GM12878 (cell line): ENCODE measurements at regions not wholly inside any gene's neighbourhood (a gene's known extent, or its start where the extent isn't known, plus 50 kb on each side); places are given as distances from the start of the nearest gene placed in this dataset.

Source experiments
- CBFB ChIP-seq: IDR thresholded peaks from 2 replicates; pipeline ENCODE4 v1.6.1; 2016; ENCODE audit warnings: antibody characterized with exemption, low read depth
- CHD4 ChIP-seq: fragments of 200-600 bp; sonication (generic); IDR thresholded peaks from 2 replicates; pipeline ENCODE4 v1.6.1; 2016; ENCODE audit warnings: mild to moderate bottlenecking
- MYC ChIP-seq: IDR thresholded peaks from 2 replicates; pipeline ENCODE4 v1.6.1; 2011; ENCODE audit warnings: mild to moderate bottlenecking, low read length, moderate library complexity, inconsistent platforms; ENCODE audit not compliant: insufficient read depth, insufficient replicate concordance, insufficient read length, severe bottlenecking
- STAT3 ChIP-seq: IDR thresholded peaks from 2 replicates; pipeline ENCODE4 v1.6.1; 2011; ENCODE audit warnings: low read depth, low read length, improper control_type of control experiment
- TF ChIP-seq, protein P1 (sequence below): fragments of 450-650 bp; formaldehyde crosslinking; IDR thresholded peaks from 2 replicates; pipeline ENCODE4 v1.5.0; 2022; ENCODE audit warnings: mild to moderate bottlenecking, missing genetic modification characterization

DNA sequence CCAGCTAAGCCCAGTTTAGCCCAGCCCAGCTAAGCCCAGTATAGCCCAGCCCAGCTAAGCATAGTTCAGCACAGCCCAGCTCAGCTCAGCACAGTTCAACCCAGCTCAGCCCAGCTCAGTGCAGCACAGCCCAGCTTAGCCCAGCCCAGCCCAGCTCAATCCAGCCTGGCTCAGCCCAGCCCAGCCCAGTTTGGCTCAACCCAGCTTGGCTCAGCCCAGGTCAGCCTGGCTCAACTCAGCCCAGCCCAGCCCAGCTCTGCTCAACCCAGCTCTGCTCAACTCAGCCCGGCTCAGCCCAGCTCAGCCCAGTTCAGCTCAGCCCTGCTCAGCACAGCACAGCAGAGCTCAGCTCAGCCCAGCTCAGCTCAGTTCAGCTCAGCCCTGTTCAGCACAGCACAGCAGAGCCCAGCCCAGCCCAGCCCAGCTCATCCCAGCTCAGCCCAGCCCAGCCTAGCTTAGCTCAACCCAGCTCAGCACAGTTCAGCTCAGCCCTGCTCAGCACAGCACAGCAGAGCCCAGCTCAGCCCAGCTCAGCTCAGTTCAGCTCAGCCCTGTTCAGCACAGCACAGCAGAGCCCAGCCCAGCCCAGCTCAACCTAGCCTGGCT is 330.9 kb downstream of the TMEM121 start:
- TF ChIP-seq CHD4 (no peak), CBFB (no peak), STAT3 (no peak), MYC (no peak)
- TF ChIP-seq, protein P1, sequence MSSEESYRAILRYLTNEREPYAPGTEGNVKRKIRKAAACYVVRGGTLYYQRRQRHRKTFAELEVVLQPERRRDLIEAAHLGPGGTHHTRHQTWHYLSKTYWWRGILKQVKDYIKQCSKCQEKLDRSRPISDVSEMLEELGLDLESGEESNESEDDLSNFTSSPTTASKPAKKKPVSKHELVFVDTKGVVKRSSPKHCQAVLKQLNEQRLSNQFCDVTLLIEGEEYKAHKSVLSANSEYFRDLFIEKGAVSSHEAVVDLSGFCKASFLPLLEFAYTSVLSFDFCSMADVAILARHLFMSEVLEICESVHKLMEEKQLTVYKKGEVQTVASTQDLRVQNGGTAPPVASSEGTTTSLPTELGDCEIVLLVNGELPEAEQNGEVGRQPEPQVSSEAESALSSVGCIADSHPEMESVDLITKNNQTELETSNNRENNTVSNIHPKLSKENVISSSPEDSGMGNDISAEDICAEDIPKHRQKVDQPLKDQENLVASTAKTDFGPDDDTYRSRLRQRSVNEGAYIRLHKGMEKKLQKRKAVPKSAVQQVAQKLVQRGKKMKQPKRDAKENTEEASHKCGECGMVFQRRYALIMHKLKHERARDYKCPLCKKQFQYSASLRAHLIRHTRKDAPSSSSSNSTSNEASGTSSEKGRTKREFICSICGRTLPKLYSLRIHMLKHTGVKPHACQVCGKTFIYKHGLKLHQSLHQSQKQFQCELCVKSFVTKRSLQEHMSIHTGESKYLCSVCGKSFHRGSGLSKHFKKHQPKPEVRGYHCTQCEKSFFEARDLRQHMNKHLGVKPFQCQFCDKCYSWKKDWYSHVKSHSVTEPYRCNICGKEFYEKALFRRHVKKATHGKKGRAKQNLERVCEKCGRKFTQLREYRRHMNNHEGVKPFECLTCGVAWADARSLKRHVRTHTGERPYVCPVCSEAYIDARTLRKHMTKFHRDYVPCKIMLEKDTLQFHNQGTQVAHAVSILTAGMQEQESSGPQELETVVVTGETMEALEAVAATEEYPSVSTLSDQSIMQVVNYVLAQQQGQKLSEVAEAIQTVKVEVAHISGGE (CRISPR knock-in tag) = no peak
